OCI-LY3 (cell line): ENCODE measurements at regions not wholly inside any gene's neighbourhood (a gene's known extent, or its start where the extent isn't known, plus 50 kb on each side); places are given as distances from the start of the nearest gene placed in this dataset.
"Not testable (repeated sequence)": the region's sequence is repeated elsewhere in the genome, so short reads cannot be mapped to it uniquely, and the experiment has no call there.

Experiments
- CTCF ChIP-seq: fragments of 200-600, 300-600 bp; sonication (generic); IDR thresholded peaks from 2 replicates; pipeline ENCODE4 v1.5.1; 2014; ENCODE audit warnings: antibody characterized with exemption, low read length, low read depth
- EZH2phosphoT487 ChIP-seq: fragments of 200-600 bp; shearing (Covaris generic); IDR thresholded peaks from 2 replicates; pipeline ENCODE4 v1.6.1; 2018; ENCODE audit warnings: antibody characterized with exemption, mixed run types, low read depth

DNA sequence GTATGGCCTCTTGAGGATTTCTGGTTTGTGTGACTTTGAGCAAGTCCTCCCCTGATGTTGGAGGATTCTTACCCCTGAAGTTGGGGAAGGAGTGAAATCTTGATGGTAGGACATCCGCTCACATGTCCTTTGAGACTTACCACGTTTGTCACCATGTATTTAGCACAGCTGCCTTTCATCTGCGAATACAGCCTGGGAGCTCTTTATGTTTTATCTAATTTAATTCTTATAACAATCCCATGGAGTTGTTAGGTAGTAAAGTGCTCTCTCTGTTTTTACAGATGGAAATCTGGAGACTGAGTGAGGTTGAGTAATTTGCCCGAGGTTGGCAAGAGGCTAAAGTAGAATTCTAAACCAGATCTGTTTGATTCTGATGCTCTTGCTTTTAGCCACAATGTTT is 154.9 kb upstream of the PLGLB2 start:
- not testable (repeated sequence) for TF ChIP-seq CTCF, EZH2phosphoT487
